IMR-90 (cell line): ENCODE measurements at regions not wholly inside any gene's neighbourhood (a gene's known extent, or its start where the extent isn't known, plus 50 kb on each side); places are given as distances from the start of the nearest gene placed in this dataset.

Experiments
- ATAC-seq: fragments of 200-7000 bp; cut with Tn5 transposase; 2 replicates; pipeline ENCODE4 v1.9.1; 2020; ENCODE audit warnings: low read depth, mild to moderate bottlenecking, moderate library complexity
- BruUV-seq: library from RNA; stranded (reverse); fragments of 400-500 nt; replicated peaks from 2 replicates; lab custom pipeline; 2021; lab: Mats Ljungman, UMichigan
- CTCF ChIA-PET: fragments of 300-600 bp; formaldehyde crosslinking; extraction: SDS; loops from one replicate; lab custom pipeline; 2021; ENCODE audit warnings: antibody characterized with exemption; lab: Yijun Ruan, JAX
- POLR2A ChIA-PET: fragments of 300-600 bp; sonication (Branson Sonifier 250); formaldehyde crosslinking; loops from one replicate; lab custom pipeline; 2022; ENCODE audit warnings: antibody characterized with exemption; ENCODE audit not compliant: unreplicated experiment; lab: Charles Lee
- DNase-seq: peaks from one replicate; pipeline ENCODE4 v3.0.0; 2013
- H2AFZ ChIP-seq: replicated peaks from 2 replicates; pipeline ENCODE3; 2013; ENCODE audit warnings: low read length, mild to moderate bottlenecking; ENCODE audit not compliant: poor library complexity
- H2AK5ac ChIP-seq: 2 replicates; pipeline ENCODE4 v1.6.1; 2013; ENCODE audit warnings: low read depth, low read length, inconsistent platforms
- H2AK9ac ChIP-seq: replicated peaks from 2 replicates; pipeline ENCODE3; 2013; ENCODE audit warnings: mild to moderate bottlenecking, low read depth, low read length, moderate library complexity; ENCODE audit not compliant: poor library complexity
- H2BK120ac ChIP-seq: 2 replicates; pipeline ENCODE4 v1.6.1; 2013; ENCODE audit warnings: low read depth, low read length, inconsistent platforms
- H2BK15ac ChIP-seq: 3 replicates; pipeline ENCODE4 v1.6.1; 2013; ENCODE audit warnings: low read depth, low read length, inconsistent platforms
- H2BK20ac ChIP-seq: 2 replicates; pipeline ENCODE4 v1.6.1; 2013; ENCODE audit warnings: low read depth, mild to moderate bottlenecking, inconsistent platforms, low read length, moderate library complexity
- H2BK5ac ChIP-seq: 2 replicates; pipeline ENCODE4 v1.6.1; 2013; ENCODE audit warnings: mild to moderate bottlenecking, low read depth, low read length, inconsistent platforms; ENCODE audit not compliant: poor library complexity, severe bottlenecking
- H3K14ac ChIP-seq: replicated peaks from 2 replicates; pipeline ENCODE4 v1.6.1; 2013; ENCODE audit warnings: low read depth, low read length, inconsistent platforms
- H3K18ac ChIP-seq: 2 replicates; pipeline ENCODE4 v1.6.1; 2013; ENCODE audit warnings: low read depth, low read length, control low read depth
- H3K23ac ChIP-seq: 2 replicates; pipeline ENCODE4 v1.6.1; 2013; ENCODE audit warnings: low read depth, low read length, inconsistent platforms
- H3K27ac ChIP-seq: 2 replicates; pipeline ENCODE4 v1.5.1; 2013; ENCODE audit warnings: mild to moderate bottlenecking, control low read depth, low read length; ENCODE audit not compliant: insufficient read depth
- H3K27me3 ChIP-seq: 2 replicates; pipeline ENCODE4 v1.6.1; 2013; ENCODE audit warnings: low read length; ENCODE audit not compliant: control insufficient read depth, insufficient read depth
- H3K36me3 ChIP-seq: 2 replicates; pipeline ENCODE4 v1.6.1; 2013; ENCODE audit warnings: low read length, mixed read lengths; ENCODE audit not compliant: control insufficient read depth, insufficient read depth
- H3K4ac ChIP-seq: 2 replicates; pipeline ENCODE4 v1.6.1; 2013; ENCODE audit warnings: low read depth, low read length, inconsistent platforms
- H3K4me1 ChIP-seq: 2 replicates; pipeline ENCODE4 v1.6.1; 2013; ENCODE audit warnings: low read length, mixed read lengths; ENCODE audit not compliant: control insufficient read depth, insufficient read depth
- H3K4me2 ChIP-seq: 2 replicates; pipeline ENCODE4 v1.6.1; 2013; ENCODE audit warnings: low read depth, mild to moderate bottlenecking, control low read depth, low read length, moderate library complexity
- H3K4me3 ChIP-seq: 2 replicates; pipeline ENCODE4 v1.5.1; 2013; ENCODE audit warnings: low read depth, mild to moderate bottlenecking, control low read depth, low read length, moderate library complexity; ENCODE audit not compliant: insufficient read depth
- H3K56ac ChIP-seq: 2 replicates; pipeline ENCODE4 v1.6.1; 2013; ENCODE audit warnings: low read length, inconsistent platforms; ENCODE audit not compliant: insufficient read depth; ENCODE audit errors: extremely low read depth
- H3K79me1 ChIP-seq, 2 experiments: 2 replicates each; pipeline ENCODE4 v1.6.1; 2013; ENCODE audit warnings: low read length in 2 of 2, inconsistent platforms in 1 of 2, low read depth in 1 of 2
- H3K9ac ChIP-seq: 2 replicates; pipeline ENCODE4 v1.6.1; 2013; ENCODE audit warnings: low read depth, low read length, control low read depth
- H3K9me1 ChIP-seq: 2 replicates; pipeline ENCODE4 v1.6.1; 2013; ENCODE audit warnings: low read length, inconsistent platforms; ENCODE audit not compliant: insufficient read depth
- H3K9me3 ChIP-seq: 2 replicates; pipeline ENCODE4 v1.6.1; 2013; ENCODE audit warnings: low read length; ENCODE audit not compliant: control insufficient read depth, insufficient read depth
- H4K20me1 ChIP-seq: 2 replicates; pipeline ENCODE4 v1.6.1; 2013; ENCODE audit warnings: low read length, inconsistent platforms; ENCODE audit not compliant: insufficient read depth
- H4K5ac ChIP-seq: 2 replicates; pipeline ENCODE4 v1.6.1; 2013; ENCODE audit warnings: mild to moderate bottlenecking, low read depth, low read length, control low read depth
- H4K8ac ChIP-seq, 2 experiments: 2 replicates each; pipeline ENCODE4 v1.6.1; 2013; ENCODE audit warnings: low read depth in 2 of 2, low read length in 2 of 2, control low read depth in 1 of 2, inconsistent platforms in 1 of 2
- H4K91ac ChIP-seq: 2 replicates; pipeline ENCODE4 v1.6.1; 2013; ENCODE audit warnings: low read depth, low read length, inconsistent platforms; ENCODE audit not compliant: insufficient read depth
- CEBPB ChIP-seq: IDR thresholded peaks from 2 replicates; pipeline ENCODE4 v1.6.1; 2012; ENCODE audit warnings: low read depth, low read length, improper control_type of control experiment
- MAFK ChIP-seq: IDR thresholded peaks from 2 replicates; pipeline ENCODE4 v1.6.1; 2012; ENCODE audit warnings: low read depth, low read length, improper control_type of control experiment
- dilution Hi-C: fragments of 300-500 bp; cut with HindIII; formaldehyde crosslinking; loops from one replicate; pipeline ENCODE4 v1.14.3; 2018; ENCODE audit warnings: low sequenced_read_pairs; ENCODE audit not compliant: unreplicated experiment
- in situ Hi-C: fragments of 300-500 bp; cut with MboI; formaldehyde crosslinking; loops from 3 replicates; pipeline ENCODE4 v1.14.3; 2019; ENCODE audit warnings: low sequenced_read_pairs, inconsistent platforms, mixed read lengths
- intact Hi-C: fragments of 100-400 bp; cut with micrococcal nuclease; formaldehyde crosslinking; loops from 2 replicates; pipeline ENCODE4 v1.10.0; 2022

GRCh38 chr4:123819362-123820035, 422.9 kb downstream of the SPRY1 start:
- peak overlapping the region; percentile 30; the same call in 1 of the 2 replicates for H2BK20ac ChIP-seq
- H3K9me1 ChIP-seq, result no peaks in the 10 kb centered on the region
- no peaks in the 10 kb centered on the region for H3K36me3 ChIP-seq
- H3K9ac ChIP-seq, result no peak overlapping the region
- H2BK120ac ChIP-seq, result no peak overlapping the region
- H4K8ac ChIP-seq, result no peak overlapping the region
- H2BK5ac ChIP-seq, result no peak overlapping the region
- dilution Hi-C loops (no loop called here), in situ Hi-C loops (no loop called here), intact Hi-C loops (no loop called here)
- H3K23ac ChIP-seq, result no peak overlapping the region
- no peak for DNase-seq
- H2AFZ ChIP-seq, result no peak overlapping the region
- no peaks in the 10 kb centered on the region for H3K4me1 ChIP-seq
- 0 out of 3 replicates have a peak overlapping the region, but pooled peaks have one; percentile 21 for H2BK15ac ChIP-seq
- H3K4me2 ChIP-seq, result no peak overlapping the region
- H3K27me3 ChIP-seq, result no peaks in the 10 kb centered on the region
- H4K20me1 ChIP-seq, result no peaks in the 10 kb centered on the region
- no peak overlapping the region for H3K4ac ChIP-seq
- H2AK5ac ChIP-seq, result no peak overlapping the region
- no peaks in the 10 kb centered on the region for H3K79me1 ChIP-seq
- H3K14ac ChIP-seq, result no peak overlapping the region; the same call in 1 of the 2 replicates
- no peak overlapping the region for H3K4me3 ChIP-seq
- no peak overlapping the region for H4K91ac ChIP-seq
- POLR2A ChIA-PET, result no interaction called here
- H4K5ac ChIP-seq, result no peak overlapping the region
- H3K9me3 ChIP-seq, result 0 out of 2 replicates have a peak, but pooled peaks cover 2% of the 10 kb centered on the region
- BruUV-seq, result no TSS peak
- no peak overlapping the region for H3K18ac ChIP-seq
- CTCF ChIA-PET, result no interaction called here
- no peak overlapping the region for H2AK9ac ChIP-seq
- no peak overlapping the region for H3K56ac ChIP-seq
- no peak overlapping the region for H3K27ac ChIP-seq
- peak; percentile 40; the same call in 1 of the 2 replicates for ATAC-seq
- TF ChIP-seq MAFK (no peak), CEBPB (peak; percentile 13; the same call in 1 of the 2 replicates)
